Pancreas (tissue), 10 donors: ENCODE measurements at regions not wholly inside any gene's neighbourhood (a gene's known extent, or its start where the extent isn't known, plus 50 kb on each side); places are given as distances from the start of the nearest gene placed in this dataset.
A peak's percentile ranks its signal among the peaks of the same experiment; 100 is the strongest.

Source experiments
- ATAC-seq, 4 donors: fragments of 200-7000 bp; cut with Tn5 transposase; one replicate each; pipeline versions ENCODE4 v1.8.0 to v1.9.1; 2020; ENCODE audit warnings: mild to moderate bottlenecking in 4 of 4, moderate library complexity in 4 of 4
- DNase-seq, 6 donors: peaks; one replicate each; pipeline ENCODE4 v3.0.0-alpha.2; 2020
- FAIRE-seq: peaks from 2 replicates; lab custom pipeline; 2012; peaks lifted over from hg19 to GRCh38; lab: Jason Lieb, UNC
- H3K27ac ChIP-seq, 4 donors: fragments of 200-600 bp; sonication (generic); 1 replicate in 3 of 4; 2 replicates in 1 of 4; pipeline versions ENCODE4 v1.5.0 to v1.8.0; 2020
- H3K27me3 ChIP-seq, 4 donors: fragments of 200-600 bp; one replicate each; pipeline ENCODE4 v1.8.0; 2021
- H3K36me3 ChIP-seq, 3 donors: fragments of 200-600 bp; sonication (generic) in 1 of 3; one replicate each; pipeline versions ENCODE4 v1.5.0 to v1.8.0; 2020 to 2021
- H3K4me1 ChIP-seq, 3 donors: fragments of 200-600 bp; one replicate each; pipeline ENCODE4 v1.8.0; 2021
- H3K4me3 ChIP-seq, 4 donors: fragments of 200-600 bp; sonication (generic) in 2 of 4; one replicate each; pipeline versions ENCODE4 v1.5.0 to v1.8.0; 2020 to 2021
- H3K9me3 ChIP-seq, 4 donors: fragments of 200-600 bp; one replicate each; pipeline ENCODE4 v1.8.0; 2021
- WGBS, 2 donors: extraction: QIAGEN DNeasy Blood & Tissue Kit; methylation state at CpG; one replicate each; pipeline ENCODE4 v1.1.7; 2013; 5-methylcytosine and 5-hydroxymethylcytosine counted together
- intact Hi-C, 3 donors: fragments of 100-400 bp; cut with DNase I; formaldehyde crosslinking; loops; one replicate each; pipeline versions ENCODE4 v1.11.1 to v1.14.2; 2022
- TF ChIP-seq, protein P1 (sequence below), 4 donors: fragments of 200-600 bp; sonication (generic) in 3 of 4; IDR thresholded peaks; one replicate each; pipeline versions ENCODE4 v1.5.0 to v1.8.0; 2021; ENCODE audit warnings: antibody characterized with exemption in 4 of 4
- donor health status: healthy with polysubstance abuse.
- donor health status: DM: no; HTN: no; CAD: no; lungs with moderate emphysema.
- donor health status: DM: no; HTN: no; CAD: no.
- donor health status: control.
- donor health status: control.
- donor health status: Bipolar disorder and iron deficiency.
- donor health status: DM: yes; HTN: yes; CAD: no.
- donor health status: DM: no; HTN: no; CAD: no.
- donor health status: DM: no; HTN: no; CAD: no.
- donor health status: DM: yes; HTN: yes; CAD: no.

DNA sequence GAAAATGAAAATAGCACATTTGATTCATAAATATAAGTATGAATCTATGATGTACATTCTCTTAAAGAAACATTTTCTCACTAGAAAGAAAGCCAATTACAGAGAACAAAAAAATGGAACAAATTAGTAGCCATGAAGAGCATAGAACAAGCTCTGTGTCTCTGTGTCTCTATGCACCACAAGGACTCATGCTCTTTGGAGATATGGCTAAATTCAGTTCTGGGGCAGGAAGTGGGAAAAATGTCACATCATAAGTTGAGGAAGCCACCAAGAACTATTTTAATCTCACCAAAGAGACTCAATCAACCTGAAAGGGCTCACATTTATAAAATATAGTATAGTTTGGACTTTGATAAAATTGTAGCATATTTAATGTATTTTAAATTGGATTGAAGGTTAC is 1259.8 kb upstream of the GJE1 start:
- no peaks in the 10 kb centered on the region for H3K4me1 ChIP-seq
- H3K9me3 ChIP-seq = no peaks in the 10 kb centered on the region
- no peak for DNase-seq
- no peak overlapping the region for H3K27ac ChIP-seq
- intact Hi-C loops = no loop called here
- no peak for ATAC-seq
- TF ChIP-seq, protein P1, sequence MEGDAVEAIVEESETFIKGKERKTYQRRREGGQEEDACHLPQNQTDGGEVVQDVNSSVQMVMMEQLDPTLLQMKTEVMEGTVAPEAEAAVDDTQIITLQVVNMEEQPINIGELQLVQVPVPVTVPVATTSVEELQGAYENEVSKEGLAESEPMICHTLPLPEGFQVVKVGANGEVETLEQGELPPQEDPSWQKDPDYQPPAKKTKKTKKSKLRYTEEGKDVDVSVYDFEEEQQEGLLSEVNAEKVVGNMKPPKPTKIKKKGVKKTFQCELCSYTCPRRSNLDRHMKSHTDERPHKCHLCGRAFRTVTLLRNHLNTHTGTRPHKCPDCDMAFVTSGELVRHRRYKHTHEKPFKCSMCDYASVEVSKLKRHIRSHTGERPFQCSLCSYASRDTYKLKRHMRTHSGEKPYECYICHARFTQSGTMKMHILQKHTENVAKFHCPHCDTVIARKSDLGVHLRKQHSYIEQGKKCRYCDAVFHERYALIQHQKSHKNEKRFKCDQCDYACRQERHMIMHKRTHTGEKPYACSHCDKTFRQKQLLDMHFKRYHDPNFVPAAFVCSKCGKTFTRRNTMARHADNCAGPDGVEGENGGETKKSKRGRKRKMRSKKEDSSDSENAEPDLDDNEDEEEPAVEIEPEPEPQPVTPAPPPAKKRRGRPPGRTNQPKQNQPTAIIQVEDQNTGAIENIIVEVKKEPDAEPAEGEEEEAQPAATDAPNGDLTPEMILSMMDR (IDR thresholded peaks at IDR 0.05) = no peak
- no peak overlapping the region for H3K4me3 ChIP-seq
- H3K36me3 ChIP-seq = no peaks in the 10 kb centered on the region
- no peak for FAIRE-seq
- H3K27me3 ChIP-seq = no peaks in the 10 kb centered on the region

GRCh38 chr6:140871911-140872310 is 1260.8 kb upstream of the GJE1 start:
- Histone ChIP-seq H3K27ac (no peak overlapping the region), H3K4me3 (no peak overlapping the region), H3K9me3 (no peaks in the 10 kb centered on the region), H3K27me3 (no peaks in the 10 kb centered on the region), H3K36me3 (no peaks in the 10 kb centered on the region), H3K4me1 (no peaks in the 10 kb centered on the region)
- intact Hi-C loops = no loop called here
- no peak for ATAC-seq
- no peak for DNase-seq
- TF ChIP-seq, protein P1 (IDR thresholded peaks at IDR 0.05) = no peak
- FAIRE-seq = no peak

- Histone ChIP-seq H3K4me3 (no peak overlapping the region), H3K27me3 (no peaks in the 10 kb centered on the region), H3K9me3 (no peaks in the 10 kb centered on the region), H3K4me1 (no peaks in the 10 kb centered on the region), H3K36me3 (no peaks in the 10 kb centered on the region), H3K27ac (no peak overlapping the region)
- FAIRE-seq (no peak), ATAC-seq (no peak), DNase-seq (no peak)
- intact Hi-C loops = no loop called here
- TF ChIP-seq, protein P1 (IDR thresholded peaks at IDR 0.05) = no peak
These were observed 1265.4 kb upstream of the GJE1 start for GRCh38 chr6:140867336-140867735.

DNA sequence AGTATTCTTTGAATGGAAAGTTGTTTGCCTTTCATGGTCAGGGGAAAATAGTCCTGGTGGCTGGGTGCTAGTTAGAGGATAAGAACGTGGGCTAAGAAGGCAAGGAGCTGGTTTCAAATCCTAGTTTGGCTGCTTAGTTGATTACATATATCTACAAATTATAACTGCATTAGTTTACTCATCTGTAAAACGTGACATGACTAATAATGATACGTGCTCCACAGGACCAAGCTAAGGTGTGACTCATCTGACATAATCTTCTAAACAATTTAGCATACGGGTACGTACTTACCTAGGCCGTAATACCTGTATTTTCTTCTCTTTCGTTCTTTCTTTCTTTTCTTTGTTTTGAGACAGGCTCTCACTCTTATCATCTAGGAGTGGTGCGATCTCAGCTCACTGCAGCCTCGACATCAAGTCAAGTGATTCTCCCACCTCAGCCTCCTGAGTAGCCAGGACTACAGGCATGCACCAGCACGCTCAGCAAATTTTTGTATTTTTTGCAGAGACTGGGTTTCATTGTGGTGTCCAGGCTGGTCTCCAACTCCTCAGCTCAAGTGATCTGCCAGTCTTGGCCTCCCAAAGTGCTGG is 1274.2 kb upstream of the GJE1 start:
- H3K4me1 ChIP-seq = no peaks in the 10 kb centered on the region
- 67 to 72% methylated on average over 10 of the region's 10 CpGs for WGBS, 2 donors
- DNase-seq (no peak), ATAC-seq (peak in 2 of 4 donors; percentile 8 to 45), FAIRE-seq (no peak)
- H3K27me3 ChIP-seq = no peaks in the 10 kb centered on the region
- H3K36me3 ChIP-seq = no peaks in the 10 kb centered on the region
- no peaks in the 10 kb centered on the region for H3K9me3 ChIP-seq
- TF ChIP-seq, protein P1 (IDR thresholded peaks at IDR 0.05) = no peak
- no peak overlapping the region for H3K4me3 ChIP-seq
- no peak overlapping the region for H3K27ac ChIP-seq
- intact Hi-C loops = no loop called here

- intact Hi-C loops = no loop called here
- ATAC-seq = peak in 3 of 4 donors; percentile 71 to 82 (median 78)
- H3K4me3 ChIP-seq = no peak overlapping the region
- WGBS, 2 donors = 28 to 29% methylated on average over 1 of the region's 1 CpG
- no peak for DNase-seq
- no peak for FAIRE-seq
- TF ChIP-seq, protein P1 (IDR thresholded peaks at IDR 0.05) = no peak
- H3K4me1 ChIP-seq = no peaks in the 10 kb centered on the region
- no peak overlapping the region for H3K27ac ChIP-seq
- H3K36me3 ChIP-seq = no peaks in the 10 kb centered on the region
- H3K27me3 ChIP-seq = no peaks in the 10 kb centered on the region
- H3K9me3 ChIP-seq = no peaks in the 10 kb centered on the region
These were observed 1274.9 kb upstream of the GJE1 start for GRCh38 chr6:140857739-140858380.
